Hematopoietic multipotent progenitor cell (in vitro differentiated cells): ENCODE measurements at regions not wholly inside any gene's neighbourhood (a gene's known extent, or its start where the extent isn't known, plus 50 kb on each side); places are given as distances from the start of the nearest gene placed in this dataset.
A peak's percentile ranks its signal among the peaks of the same experiment; 100 is the strongest.
"Not testable (repeated sequence)": the region's sequence is repeated elsewhere in the genome, so short reads cannot be mapped to it uniquely, and the experiment has no call there.

Source experiments
- DNase-seq, 3 donors: peaks; one replicate each; pipeline ENCODE4 v3.0.0-alpha.2; 2011 to 2015; ENCODE audit warnings: low read depth in 2 of 3, low spot score in 2 of 3

GRCh38 chr3:177491296-177492032 is 294.2 kb upstream of the TBL1XR1 start:
- DNase-seq = no peak

GRCh38 chr3:177493091-177493490 is 295.8 kb upstream of the TBL1XR1 start:
- DNase-seq = no peak

GRCh38 chr3:177494216-177494615 is 296.9 kb upstream of the TBL1XR1 start:
- DNase-seq = no peak

DNA sequence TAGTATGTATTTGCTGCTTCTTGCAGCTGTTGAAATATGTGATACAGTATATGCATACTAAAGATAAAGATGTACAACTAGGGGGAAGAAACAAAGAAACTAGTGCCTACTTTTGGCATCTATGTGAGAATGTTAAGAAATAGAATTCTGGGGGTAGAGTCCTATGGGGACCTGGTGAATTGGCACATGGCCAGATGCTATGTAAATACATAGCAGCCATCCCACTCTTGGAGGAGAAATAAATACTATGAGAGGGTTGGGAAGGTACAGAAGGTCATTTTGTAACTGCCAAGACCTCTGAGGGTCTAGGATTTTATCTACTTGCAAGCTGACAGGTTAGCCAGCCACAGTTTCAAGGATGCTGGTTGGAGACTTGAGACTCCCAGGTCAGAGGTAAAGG is 298.3 kb upstream of the TBL1XR1 start:
- DNase-seq = no peak

DNA sequence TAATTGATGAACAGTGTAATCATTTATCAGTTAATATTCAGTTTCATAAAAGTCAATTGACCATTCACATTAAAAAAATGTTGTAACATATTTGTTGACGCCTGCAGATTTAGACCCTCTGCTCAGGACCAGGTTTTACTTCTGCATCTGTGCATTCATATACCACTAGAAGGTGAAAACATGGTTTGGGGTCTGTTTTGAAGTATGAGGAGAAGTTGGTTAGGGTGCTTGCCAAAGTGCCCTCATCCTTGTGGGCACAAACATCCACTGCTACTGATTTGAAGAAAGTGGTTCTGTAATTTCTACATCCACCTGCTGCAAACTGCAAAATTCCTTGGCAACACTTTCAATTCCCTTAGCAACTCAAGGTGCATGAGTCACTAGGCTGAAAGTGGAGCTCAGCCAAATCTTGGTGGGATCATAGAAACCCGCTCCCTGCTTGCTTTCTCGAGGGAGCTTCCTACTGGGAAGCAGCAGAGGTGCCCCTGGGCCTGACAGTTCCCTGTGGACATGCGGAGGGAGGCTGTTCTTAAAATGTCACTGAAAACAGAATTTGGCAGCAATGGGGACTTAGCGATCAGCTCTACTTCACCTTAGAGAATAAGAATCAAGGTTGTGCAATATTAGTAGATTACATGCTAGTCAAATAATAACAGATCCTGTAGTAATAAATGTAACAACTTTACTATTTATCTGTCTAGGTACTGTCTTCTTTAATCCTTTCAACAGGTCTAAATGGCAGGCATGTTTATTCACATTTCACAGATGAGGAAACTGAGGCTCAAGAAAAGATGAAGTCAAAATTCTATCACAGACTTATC is 301.0 kb upstream of the TBL1XR1 start:
- peak in 1 of 3 donors; percentile 18 for DNase-seq

- not testable (repeated sequence) for DNase-seq
Measured at GRCh38 chr3:177499039-177499438, 301.8 kb upstream of the TBL1XR1 start.

- DNase-seq = no peak
Measured at GRCh38 chr3:177499779-177500423, 302.6 kb upstream of the TBL1XR1 start.

DNA sequence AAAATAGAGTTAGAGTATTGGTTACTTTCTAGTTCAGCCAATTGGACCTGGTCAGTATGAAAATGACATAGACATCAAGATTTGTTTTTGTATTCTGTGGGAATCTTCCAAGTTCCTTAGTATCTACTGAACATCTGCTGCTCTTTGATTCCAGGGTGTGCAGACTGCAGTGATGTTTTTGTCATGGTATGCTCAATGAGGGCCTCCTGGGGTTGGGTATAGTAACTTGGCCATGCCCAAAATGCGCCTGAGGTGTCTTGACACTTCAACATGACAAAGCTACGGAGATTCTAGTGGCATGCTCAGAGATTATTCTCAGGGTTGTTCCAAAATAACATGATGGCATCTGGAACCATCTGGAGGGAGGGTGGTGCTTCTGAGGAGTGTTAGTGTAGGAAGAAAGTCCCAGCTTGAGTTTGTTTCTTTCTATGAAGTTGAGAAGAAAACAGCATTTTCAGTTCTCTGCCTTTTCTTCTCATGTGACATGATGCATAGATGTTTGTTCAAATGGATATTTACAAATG is 313.5 kb upstream of the TBL1XR1 start:
- no peak for DNase-seq

GRCh38 chr3:177512945-177513814 is 315.9 kb upstream of the TBL1XR1 start:
- no peak for DNase-seq

DNA sequence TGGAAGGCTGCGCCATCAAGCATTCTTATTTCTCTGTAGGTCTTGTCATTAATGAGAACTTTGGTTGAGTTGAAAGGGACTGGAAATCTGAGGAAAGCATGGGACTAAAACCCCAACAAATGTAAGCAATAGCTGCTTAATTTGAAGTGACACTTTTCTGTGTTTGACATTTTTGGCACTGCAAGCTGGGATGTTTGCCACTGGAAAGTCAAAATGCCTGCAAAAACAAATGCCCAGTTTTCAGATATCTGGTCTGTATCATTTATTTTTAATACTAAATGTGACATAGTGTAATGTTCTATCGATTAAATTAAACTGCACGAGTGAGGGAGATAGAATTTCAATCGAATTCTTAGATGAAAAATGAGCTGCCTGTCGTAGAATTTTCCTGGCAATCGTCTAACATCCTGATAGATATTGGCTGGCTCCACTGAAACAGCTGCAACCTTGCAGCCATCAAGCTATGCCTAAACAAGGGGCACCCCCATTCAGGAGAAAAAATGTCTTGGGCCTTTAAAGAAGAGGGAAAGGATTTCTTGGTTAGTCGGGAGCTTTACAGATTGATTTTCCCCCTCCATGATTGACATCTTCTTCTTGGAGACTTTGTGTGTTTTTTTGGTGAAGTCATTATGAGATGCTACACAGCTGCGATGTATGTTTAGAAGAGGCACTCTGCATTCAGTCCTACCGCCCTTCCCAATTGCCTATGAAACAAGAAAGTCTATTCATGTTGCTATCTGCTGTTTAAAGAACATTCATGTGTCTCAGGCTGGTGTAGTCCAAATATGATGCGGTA is 316.7 kb upstream of the TBL1XR1 start:
- DNase-seq = no peak

DNA sequence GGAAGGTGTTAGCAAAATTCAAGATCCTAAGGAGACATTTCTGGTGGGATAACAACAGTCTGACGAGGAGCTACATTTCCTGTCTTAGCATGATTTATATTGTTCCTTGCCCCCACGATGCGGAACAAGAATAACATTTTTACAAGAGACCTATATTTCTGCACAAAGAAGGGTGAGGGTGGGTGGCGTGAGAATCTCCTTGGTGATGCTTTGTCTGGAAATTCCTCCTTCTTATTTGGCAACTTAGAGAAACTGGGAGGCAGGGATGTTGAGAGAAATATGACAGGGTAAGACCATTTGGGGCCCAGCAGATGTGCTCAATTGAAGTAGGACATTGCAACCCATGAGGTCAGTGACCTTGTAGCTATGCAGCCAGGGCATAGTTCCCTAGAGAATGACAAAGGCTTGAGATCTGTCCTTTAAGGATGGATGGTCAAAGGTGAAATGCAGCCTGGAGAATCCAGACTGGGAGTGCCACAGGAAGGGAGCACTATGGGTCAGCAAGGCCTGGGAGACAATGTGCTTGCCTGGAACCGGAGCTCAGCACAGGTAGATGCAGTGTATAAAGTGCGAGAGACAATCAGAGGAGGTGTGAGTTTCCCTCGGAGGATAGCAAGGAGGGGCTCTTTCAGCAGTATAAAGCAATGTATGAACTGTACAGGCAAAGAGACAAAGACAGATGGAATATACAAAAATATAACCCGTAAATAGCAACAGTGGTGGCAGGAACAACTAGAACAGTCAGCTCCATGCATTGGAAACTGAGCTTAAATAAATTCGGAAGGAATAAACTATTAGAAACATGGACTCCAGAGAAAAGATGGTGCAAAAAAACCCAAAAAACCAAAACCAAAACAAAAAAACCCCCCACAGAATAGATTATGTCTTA is 317.6 kb upstream of the TBL1XR1 start:
- no peak for DNase-seq

DNA sequence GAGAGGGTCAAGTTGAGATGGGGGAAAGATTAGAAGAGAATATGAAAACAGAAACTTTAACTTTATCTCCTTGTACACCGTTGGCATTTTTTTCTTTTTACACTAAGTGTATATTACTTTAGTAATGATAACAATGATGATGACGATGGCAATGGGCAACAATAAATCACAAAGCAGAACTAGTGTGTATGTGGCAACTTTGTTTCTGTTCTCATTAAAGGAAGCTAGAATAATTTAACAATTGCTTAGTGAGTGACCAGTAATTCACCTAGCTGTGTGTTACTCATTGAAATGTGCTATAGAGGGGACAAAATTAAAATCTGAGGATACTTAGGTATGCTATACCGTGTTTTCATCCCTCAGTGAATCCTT is 318.5 kb upstream of the TBL1XR1 start:
- no peak for DNase-seq

DNA sequence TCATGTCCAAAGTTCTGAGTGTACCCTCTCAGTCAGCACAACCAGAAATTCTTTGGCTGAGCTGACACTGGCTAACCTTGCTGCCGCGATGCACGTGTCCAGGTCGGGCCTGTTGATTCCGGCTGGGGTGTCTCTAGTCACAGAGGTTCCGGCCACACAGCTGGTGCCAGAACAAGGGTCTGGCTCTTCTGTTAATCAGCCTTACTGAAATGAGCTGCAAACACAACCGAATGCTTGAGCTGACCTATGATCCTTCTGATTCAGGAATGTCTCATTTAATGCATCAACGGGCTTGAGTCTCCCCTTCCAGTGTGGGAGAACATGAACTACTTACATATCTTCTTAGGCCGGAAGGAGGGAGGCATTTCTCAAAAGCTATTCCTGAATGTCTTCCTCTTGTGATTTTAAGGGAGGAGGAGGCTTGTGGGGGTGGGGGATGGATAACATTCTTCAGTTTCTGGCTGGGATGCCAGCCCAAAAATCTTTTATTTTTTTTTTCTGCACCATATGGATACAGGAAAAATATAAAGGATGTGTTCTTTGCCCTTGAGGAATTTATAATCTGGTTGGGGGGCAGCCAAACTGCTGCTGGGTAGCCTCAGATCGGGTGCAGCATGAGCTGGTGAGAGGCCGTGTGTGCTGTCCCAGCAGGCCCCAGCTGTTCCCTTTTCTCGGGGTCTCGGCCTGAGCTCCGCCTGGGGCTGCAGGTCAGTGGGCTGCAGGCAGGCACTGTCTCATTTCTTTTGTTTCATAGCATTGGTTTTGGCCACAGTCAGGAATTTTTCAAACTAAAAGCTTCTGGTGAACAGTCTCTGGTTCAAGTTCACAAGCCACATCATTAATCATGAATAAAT is 319.1 kb upstream of the TBL1XR1 start:
- DNase-seq = no peak

- DNase-seq = no peak
Measured at GRCh38 chr3:177517906-177518305, 320.6 kb upstream of the TBL1XR1 start.

DNA sequence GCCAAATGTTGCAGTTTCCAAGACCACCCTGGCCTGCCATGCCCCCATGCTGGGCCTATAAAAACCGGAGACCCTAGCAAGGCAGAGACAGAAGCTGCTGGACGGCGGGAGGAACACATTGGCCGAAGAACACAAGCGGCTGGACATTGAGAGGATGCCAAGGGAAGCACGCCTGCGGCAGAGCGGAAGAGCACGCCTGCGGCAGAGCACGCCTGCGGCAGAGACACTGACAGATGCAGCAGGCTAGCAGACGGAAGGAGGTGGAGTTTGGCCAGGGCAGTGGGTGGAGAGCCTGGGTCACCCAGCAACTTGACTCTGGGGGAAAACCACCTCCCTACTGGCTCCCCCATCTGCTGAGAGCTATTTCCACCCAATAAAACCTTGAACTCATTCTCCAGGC is 322.3 kb upstream of the TBL1XR1 start:
- DNase-seq = no peak

- no peak for DNase-seq
Measured at GRCh38 chr3:177521305-177521704, 324.0 kb upstream of the TBL1XR1 start.

GRCh38 chr3:177522051-177522450 is 324.8 kb upstream of the TBL1XR1 start:
- no peak for DNase-seq
